ENCODE measurements at regions not wholly inside any gene's neighbourhood (a gene's known extent, or its start where the extent isn't known, plus 50 kb on each side); places are given as distances from the start of the nearest gene placed in this dataset.
"Not testable (repeated sequence)": the region's sequence is repeated elsewhere in the genome, so short reads cannot be mapped to it uniquely, and the experiment has no call there.

DNA sequence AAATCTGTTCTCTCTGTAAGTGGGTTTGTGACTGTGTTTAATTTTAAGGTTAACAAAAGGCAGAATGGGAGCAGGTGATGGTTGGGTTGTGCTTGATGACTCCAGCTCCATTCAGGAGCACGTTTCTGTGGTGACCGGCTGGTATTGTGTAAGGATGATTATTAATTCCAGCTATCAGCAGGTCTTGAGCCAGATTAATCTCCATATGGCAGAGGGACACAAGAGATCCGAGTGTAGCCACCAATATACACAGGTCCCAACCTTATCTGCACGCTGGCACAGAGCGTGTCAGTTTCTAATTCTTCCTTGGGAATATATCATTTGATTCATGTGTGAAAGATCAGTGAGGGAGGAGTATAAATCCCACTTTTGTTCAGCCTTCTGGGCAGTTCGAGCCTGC is 199.0 kb upstream of the DCC start:
- no peak for DNase-seq (ENCODE audit: low read depth in 3 of 3, low spot score in 1 of 3)

DNA sequence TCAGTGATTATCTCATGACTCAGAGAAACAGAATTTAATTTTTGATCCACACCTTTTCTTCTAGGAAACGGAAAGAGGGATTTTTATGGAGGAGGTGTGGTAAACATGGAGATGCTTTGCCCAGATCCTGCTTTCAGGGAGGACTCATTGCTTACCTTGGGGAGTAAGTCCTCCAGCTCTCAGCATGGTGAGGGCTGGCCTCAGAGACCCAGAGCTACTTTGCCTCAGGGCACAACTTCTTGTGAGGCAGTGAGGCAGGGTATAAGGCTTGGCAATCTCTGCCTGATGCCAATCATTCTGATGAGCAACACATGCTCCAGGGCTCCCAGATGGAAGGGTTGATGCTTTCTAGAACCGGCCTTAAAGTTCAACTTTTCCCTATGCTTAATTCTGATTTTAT is 189.9 kb upstream of the DCC start:
- DNase-seq (ENCODE audit: low read depth in 3 of 3, low spot score in 1 of 3), result no peak

DNA sequence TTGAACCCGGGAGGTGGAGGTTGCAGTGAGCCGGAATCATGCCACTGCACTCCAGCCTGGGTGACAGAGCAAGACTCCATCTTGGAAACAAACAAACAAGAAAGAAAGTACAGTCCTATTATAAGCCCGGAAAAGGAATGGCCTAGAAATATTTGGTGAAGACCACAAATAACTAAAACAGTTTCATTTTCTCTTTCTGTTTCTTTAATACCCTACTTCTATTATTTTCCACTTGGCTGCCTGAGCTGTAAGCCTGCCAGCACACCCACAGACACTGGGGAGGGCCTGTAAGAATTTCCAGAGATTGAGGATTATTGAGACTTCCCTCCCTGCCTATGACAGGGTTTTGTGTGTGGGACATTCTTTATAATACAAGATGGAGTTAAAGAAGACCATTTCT is 188.0 kb upstream of the DCC start:
- no peak for DNase-seq (ENCODE audit: low read depth in 3 of 3, low spot score in 1 of 3)

DNA sequence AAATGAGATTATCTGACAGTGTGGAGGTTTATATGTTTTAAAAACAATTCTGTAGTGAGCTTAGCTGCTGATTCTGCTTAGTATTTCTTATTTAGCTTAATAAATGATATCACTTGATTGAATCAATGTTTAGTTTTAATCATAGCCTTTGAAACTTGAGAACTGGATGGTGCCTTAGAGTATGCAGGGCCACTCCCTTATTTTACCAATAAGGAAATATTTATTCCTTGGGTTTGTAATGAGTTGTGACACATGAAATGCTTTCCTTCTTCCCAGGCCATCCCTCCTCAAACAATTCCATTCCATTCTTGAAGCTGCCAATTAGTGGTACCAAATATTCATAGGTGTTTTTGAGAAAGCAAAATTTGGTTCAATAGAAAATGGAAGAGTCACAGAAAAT is 183.8 kb upstream of the DCC start:
- no peak for DNase-seq (ENCODE audit: low read depth in 3 of 3, low spot score in 1 of 3)

DNA sequence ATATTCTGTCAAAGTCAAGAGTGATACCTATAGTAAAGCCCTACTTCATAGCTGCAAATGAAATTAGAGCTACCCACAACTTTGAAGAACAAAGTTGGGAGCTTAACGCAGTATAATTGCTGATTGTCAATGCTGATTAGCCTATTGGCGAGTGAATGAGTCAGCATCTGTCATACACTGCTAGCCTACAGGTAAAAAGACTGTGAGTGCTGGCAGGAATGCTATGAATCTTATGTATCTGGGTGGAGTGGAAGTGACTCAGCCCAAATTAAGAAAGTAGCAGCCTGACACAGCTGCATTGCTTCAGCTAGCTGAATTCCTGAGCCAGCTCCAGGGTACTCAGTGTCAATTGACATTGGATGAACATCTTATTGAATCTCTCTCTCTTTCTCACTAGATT is 179.4 kb upstream of the DCC start:
- DNase-seq (ENCODE audit: low read depth in 3 of 3, low spot score in 1 of 3), result no peak

DNA sequence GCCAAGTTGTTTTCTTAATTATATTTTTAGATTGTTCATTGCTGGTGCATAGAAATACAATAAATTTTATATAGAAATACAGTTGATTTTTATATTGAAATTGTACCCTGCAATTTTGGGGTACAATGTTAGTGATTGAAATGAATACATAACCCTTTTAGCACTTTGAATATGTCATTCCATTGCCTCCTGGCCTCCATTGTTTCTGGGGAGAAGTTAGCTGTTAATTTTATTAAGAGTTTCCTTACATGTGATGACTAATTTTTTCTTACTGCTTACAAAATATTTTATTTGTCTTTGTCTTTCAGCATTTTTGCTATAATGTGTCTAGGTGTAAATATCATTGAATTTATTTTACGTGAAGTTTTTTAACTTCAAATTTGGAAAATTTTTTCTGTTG is 176.5 kb upstream of the DCC start:
- DNase-seq (ENCODE audit: low read depth in 3 of 3, low spot score in 1 of 3), result no peak

DNA sequence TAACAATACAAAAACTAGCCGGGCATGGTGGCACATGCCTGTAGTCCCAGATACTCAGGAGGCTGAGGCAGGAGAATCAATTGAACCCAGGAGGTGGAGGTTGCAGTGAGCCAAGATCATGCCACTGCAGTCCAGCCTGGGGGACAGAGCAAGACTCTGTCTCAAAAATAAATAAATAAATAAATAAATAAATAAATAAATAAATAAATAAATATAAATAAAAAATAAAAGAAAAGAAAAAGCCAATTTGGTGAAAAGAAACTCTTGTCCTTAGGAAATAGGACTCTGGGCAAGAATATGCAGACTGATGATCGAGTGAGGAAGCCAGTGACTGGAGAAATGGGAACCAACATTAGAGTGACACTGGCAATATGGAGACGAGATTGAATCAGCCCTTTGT is 171.9 kb upstream of the DCC start:
- DNase-seq (ENCODE audit: low read depth in 3 of 3, low spot score in 1 of 3), result not testable (repeated sequence)

DNA sequence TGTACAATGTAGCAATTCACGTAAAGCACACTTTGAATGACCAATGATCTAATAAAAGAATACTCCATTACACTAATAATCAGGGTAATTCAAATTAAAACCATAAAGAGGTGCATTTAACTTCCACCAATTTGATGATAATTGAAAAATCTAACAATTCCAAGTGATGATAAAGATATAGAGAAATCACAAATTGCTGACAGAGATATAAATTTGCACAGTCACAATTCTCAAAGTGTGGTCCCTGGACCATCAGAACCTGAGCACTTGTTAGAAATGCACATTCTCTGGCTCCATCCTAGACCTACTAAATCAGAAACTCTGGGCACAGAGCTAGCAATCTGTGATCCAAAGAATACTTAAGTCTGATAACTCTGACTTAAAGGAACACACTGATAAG is 165.8 kb upstream of the DCC start:
- DNase-seq (ENCODE audit: low read depth in 3 of 3, low spot score in 1 of 3), result no peak

DNA sequence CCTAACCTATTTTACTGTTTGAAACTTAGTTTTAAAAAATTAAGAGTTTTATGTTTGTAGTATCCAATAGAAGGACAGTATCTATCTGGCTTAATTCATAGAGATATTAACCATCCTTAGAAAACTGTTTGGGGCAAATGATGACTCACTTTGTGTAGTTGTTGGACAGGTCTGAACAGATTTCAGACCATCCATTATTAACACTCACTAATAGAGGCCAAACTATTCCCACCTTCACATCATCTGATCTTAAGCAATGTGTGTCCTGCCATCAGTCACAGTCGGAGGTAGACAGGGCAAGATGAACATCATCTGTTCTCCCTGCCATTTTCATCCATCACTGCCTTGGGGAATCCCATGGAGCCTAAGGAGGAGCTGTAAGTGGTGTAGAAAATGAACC is 164.6 kb upstream of the DCC start:
- DNase-seq (ENCODE audit: low read depth in 3 of 3, low spot score in 1 of 3), result no peak

DNA sequence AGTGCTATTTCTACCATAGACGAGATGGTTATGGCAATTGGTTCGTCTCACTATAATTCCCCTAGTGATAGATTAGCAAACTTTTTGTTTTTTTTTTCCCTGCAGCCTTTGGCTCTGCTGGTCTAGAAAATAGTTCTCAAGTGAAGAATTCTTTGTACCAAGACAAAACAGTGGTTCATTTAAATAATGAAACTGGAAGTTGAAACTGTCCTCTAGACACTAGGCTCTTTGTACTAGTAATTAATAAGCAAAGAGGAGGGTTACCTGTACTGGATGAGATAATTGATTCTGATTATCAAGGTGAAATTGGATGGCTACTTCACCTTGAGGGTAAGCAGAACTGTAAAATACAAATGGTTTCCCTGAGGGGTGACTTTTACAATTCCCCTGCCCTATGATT is 156.9 kb upstream of the DCC start:
- no peak for DNase-seq (ENCODE audit: low read depth in 3 of 3, low spot score in 1 of 3)

DNA sequence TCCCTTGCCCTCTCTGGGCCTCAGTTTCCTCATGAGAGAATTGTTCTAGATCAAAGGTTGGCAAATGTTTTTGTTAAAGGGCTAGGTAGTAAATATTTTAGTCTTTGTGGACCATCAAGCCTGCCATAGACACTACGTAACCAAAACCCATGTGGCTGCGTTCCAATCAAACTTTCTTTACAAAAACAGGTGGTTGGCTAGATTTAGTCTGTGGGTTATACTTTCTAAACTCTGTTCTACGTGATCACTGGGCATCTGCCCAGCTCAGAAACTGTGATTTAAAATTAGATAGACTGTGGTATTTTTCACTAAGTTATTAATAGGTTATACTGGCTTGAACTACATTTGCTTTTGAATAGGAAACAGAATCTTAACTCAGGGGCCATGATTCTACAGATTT is 149.8 kb upstream of the DCC start:
- no peak for DNase-seq (ENCODE audit: low read depth in 3 of 3, low spot score in 1 of 3)

DNA sequence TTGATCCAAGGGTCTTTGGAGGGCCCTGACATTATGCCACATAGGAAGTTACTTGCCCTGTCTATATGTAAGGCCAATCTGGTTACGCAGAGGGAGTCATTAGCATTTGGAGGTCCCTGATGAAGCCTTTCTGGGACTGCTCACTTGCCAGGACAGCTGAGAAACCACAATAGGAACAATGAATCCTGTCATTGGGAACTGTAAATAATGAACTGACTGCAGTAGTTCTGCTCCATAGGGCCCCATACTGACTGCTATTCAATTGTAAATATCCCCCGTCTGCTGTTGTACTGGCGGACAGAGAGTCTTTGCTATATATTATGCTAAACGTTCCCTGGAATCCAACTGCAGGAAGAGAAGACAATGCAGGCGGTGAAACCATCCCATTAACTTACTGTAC is 149.4 kb upstream of the DCC start:
- DNase-seq (ENCODE audit: low read depth in 3 of 3, low spot score in 1 of 3), result no peak

DNA sequence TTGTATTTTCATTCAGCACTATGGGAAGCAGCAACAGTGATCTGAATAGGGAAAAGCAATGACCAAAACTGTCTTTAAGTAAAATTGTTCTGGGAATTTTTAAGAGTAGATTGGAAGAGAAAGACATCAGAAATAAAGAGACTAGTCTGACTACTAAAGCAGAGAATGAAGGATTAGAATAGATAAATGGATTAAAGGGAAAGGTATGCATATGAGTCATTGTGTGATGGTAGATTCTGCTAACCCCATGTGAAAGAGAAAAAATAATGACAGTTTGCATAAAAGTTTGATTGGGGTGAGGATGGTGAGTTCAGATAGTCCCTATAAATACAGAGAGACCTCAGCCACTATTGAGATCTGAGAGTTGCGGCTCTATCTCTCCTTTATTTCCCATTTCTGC is 139.6 kb upstream of the DCC start:
- DNase-seq (ENCODE audit: low read depth in 3 of 3, low spot score in 1 of 3), result no peak

DNA sequence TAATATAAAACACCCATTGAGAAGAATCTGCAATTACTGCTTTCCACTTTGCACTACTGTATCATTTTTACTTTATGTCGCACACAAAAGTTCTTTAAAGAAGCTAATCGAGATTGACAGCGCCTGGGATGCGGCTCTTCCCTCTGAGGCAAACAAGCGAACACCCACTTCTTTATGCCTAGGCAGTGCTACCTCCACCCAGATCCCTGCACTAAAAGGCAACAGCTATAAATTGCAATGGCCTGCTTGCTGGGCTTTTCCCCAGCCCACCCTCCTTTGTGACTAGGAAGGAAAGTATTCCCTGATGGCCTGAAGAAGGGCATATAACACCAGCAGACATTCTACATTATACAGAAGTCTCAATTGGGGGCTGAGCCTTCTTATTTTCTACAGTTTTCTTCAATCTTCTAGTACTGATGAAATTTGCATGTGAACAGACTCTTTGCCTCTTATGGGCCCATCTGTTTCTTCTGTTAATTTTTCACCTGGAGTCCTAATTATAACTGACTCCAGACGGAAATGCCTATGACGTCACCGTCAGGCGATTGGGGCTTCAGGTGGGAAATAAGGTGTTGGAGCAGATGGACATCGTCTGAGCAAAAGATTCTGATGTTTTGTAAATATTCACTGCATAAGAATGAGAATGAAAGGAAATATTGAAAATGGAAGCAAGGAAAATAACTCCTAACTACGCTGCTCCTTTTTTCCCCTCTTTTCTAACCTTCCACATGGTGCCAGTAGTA is 138.9 kb upstream of the DCC start:
- no peak for DNase-seq (ENCODE audit: low read depth in 3 of 3, low spot score in 1 of 3)

DNA sequence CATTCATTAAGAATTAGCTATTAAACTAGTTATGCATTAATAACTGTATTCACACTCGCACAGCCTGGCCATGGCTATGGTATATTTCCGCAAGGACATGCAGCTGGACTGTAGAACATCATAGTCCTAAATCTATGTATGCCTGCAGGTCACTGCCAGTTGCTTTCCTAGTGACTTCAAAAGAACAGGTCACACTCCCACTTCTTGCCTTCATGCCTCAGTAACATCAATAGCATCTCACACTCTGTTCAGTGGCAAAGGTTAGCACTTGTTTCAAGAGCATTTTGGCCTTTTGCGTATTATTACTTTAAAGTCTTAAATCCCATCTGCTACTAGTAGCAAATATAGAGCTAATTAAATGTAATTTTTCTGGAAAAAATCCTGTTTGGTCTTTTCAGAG is 131.4 kb upstream of the DCC start:
- no peak for DNase-seq (ENCODE audit: low read depth in 3 of 3, low spot score in 1 of 3)

DNA sequence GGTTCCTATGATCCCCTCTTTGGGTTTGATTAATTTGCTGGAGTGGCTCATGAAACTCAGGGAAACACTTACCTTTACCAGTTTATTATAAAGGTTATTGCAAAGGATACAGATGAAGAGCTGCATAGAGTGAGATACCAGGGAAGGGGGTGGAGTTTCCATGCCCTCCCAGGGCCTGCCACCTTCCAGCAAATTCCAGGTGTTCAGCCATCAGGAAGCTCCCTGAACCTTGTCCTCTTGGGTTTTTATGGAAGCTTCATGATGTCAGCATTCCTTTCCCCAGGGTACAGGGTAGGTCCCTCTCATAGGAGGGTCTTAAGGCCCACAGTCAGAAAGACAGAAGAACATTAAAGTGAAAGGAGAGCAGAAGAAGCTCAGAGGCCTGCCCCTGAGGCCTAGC is 123.9 kb upstream of the DCC start:
- no peak for DNase-seq (ENCODE audit: low read depth in 3 of 3, low spot score in 1 of 3)

DNA sequence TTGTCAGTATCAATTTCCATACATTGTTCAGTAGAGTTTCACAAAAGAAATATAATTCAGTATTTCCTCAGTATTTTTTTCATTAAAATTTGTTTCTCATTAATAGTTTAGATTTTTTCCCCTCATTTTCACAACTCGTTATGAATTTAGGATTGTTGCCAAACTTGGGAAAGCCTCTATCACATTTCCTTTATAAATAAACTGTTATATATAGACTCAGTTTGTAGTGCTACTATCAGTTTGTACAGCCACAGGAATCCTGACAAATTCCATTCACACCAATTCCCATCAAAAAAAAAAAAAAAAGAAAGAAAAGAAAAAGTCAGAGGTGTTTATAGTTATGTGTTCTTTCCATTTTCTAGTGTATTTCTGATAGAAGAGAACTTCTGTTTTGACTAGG is 123.3 kb upstream of the DCC start:
- no peak for DNase-seq (ENCODE audit: low read depth in 3 of 3, low spot score in 1 of 3)

DNA sequence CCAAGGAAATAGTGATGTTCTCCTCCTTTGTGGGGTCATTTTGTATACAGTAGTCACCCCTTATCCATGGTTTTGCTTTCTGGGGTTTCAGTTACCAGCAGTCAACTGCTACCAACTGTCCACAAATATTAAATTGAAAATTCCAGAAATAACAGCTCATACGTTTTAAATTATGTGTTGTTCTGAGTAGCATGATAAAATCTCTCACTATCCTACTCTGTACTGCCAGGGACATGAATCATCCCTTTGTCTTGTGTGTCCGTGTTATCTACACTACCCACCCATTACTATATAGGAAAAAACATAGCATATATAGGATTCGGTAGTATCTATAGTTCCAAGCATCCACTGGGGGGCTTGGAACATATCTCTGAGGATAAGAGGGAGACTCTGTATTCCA is 120.9 kb upstream of the DCC start:
- no peak for DNase-seq (ENCODE audit: low read depth in 3 of 3, low spot score in 1 of 3)

DNA sequence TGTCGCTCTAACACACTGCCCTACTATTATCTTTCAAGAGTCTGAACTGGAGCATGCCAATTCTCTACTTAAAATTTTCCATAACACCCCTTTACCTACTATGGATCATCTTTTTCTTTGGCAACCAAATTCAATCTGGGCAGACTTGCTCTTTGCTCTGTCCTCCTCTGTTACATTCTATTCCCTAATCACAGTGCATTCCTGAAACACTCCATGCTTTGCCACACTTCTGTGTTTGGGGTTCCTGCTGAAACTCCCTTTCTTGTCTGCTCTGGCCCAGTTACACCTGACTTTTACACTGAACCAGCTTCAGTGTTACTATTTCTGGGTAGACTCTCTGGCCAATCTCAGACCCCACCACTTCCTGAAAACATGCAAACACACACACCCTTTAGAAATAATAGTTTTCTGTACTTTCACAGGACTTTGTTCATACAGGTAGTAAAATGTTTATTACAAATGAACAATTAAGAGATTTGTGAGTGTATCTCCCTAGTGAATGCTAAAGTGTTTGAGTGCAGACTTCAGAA is 119.9 kb upstream of the DCC start:
- no peak for DNase-seq (ENCODE audit: low read depth in 3 of 3, low spot score in 1 of 3)

DNA sequence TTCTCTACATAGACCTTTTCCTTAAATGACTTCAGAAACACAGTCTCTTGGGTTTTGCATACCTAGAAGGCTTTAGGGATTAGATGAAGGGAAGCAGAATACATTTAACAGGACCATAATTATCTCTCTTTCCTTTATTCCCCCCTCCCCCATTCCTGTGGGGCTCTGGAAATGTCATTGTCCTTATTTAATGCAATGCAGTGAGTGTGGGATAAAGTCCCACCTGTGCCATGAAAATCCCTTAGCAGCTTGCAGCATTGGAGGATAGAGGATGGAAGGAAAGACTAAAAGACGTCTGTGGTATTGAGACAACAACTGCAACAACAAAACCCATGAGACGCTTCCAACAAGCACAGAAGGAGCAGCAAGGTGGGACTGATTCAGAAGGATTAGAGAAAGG is 117.8 kb upstream of the DCC start:
- DNase-seq (ENCODE audit: low read depth in 3 of 3, low spot score in 1 of 3), result no peak

DNA sequence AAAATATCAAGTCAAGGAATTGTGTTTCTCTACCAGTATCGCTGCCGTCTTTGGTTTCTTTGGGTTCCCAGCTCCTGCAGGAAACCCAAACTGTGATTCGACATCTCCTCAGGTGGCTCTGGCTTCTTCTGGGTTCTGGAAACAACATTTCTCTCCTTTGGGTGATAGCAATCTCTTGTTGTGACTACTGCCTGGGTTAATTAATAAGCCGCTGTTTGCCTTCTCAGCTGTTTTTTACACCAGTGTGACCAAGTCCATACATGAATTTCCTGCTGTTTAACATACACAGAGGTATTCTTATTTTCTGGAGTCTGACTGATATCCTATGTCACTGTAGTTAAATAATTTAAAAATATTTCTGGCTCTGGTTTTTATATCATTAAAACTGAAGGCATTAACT is 112.5 kb upstream of the DCC start:
- no peak for DNase-seq (ENCODE audit: low read depth in 3 of 3, low spot score in 1 of 3)

DNA sequence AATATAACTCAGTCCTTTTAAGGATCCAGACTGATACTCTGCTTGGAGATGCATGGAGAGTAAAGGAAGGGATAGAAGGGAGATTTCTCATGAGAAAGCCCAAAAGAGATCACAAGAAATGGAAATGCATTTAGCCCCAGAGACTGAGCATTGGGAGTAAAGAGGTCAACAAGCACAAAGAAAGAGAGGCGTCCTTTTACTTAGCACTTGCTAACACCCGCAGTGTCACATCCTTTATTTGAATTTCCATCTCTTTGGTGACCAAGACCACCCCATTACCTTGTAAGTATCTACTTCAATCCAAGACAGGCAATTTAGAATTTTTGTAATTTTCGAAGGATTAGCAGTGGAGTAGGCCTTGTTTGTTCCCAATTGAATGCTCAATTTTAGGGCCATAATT is 111.8 kb upstream of the DCC start:
- no peak for DNase-seq (ENCODE audit: low read depth in 3 of 3, low spot score in 1 of 3)

DNA sequence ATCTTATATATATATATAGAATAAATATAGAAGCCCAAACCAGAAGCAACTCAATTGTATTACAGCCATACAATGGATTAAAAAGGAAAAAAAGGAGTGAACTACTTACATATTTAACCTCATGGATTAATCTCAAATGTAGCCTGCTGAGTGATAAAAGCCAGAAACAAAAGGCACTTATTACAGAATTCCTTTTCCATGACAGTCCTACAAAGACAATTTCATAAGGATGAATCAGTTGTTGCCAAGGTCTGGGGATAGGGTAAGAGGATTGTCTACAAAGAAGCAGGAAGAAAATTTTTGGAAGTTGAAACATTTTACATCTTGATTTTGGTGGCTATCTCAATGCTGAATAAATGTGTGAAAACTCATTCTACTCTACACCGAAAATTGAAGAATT is 103.9 kb upstream of the DCC start:
- DNase-seq (ENCODE audit: low read depth in 3 of 3, low spot score in 1 of 3), result no peak

DNA sequence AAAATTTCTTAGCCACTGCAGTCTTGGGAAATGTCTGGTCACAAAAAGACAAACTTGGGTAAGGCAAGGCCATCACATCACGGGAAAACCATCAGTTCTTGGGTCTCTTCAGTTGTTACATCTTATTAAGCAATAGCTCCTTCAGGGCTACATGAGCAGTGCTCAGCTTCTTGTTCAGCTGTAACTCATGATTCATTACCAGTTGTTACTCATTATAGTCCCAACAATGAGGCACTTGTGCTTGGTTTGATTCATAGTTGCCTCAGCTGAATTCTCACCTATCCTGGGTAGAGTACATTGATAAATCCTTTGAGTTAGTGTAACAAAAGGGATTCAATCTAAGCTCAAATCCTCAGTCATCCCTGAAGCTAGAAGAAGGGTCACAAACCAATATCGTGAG is 102.4 kb upstream of the DCC start:
- no peak for DNase-seq (ENCODE audit: low read depth in 3 of 3, low spot score in 1 of 3)
